Panc1 (cell line): ENCODE measurements at regions not wholly inside any gene's neighbourhood (a gene's known extent, or its start where the extent isn't known, plus 50 kb on each side); places are given as distances from the start of the nearest gene placed in this dataset.

ENCODE experiments used
- ATAC-seq: fragments of 200-7000 bp; cut with Tn5 transposase; 2 replicates; pipeline ENCODE4 v1.9.1; 2020; ENCODE audit warnings: mild to moderate bottlenecking, moderate library complexity
- BruUV-seq: library from RNA; stranded (reverse); fragments of 400-500 nt; replicated peaks from 2 replicates; lab custom pipeline; 2021; lab: Mats Ljungman, UMichigan
- CTCF ChIA-PET: fragments of 300-600 bp; sonication (Branson Sonifier 250); formaldehyde crosslinking; loops from one replicate; lab custom pipeline; 2022; ENCODE audit warnings: antibody characterized with exemption; lab: Charles Lee
- POLR2A ChIA-PET: fragments of 300-600 bp; sonication (Branson Sonifier 250); formaldehyde crosslinking; loops from one replicate; lab custom pipeline; 2022; ENCODE audit warnings: antibody characterized with exemption; lab: Charles Lee
- DNase-seq: peaks from one replicate; pipeline ENCODE4 v3.0.0-alpha.2; 2010; ENCODE audit warnings: low read depth, low spot score
- H3K27ac ChIP-seq: 2 replicates; pipeline ENCODE4 v1.5.1; 2011; ENCODE audit warnings: mild to moderate bottlenecking, low read length, inconsistent platforms
- H3K27me3 ChIP-seq: fragments of 200-500 bp; sonication (Bioruptor generic); 2 replicates; pipeline ENCODE4 v1.6.0; 2014; ENCODE audit warnings: low read length, inconsistent platforms; ENCODE audit not compliant: control insufficient read depth, insufficient read depth
- H3K36me3 ChIP-seq: fragments of 200-500 bp; sonication (Bioruptor generic); 2 replicates; pipeline ENCODE4 v1.5.1; 2014; ENCODE audit warnings: inconsistent platforms, mild to moderate bottlenecking, low read length, moderate library complexity; ENCODE audit not compliant: control insufficient read depth, insufficient read depth
- H3K4me1 ChIP-seq: 2 replicates; pipeline ENCODE4 v1.5.1; 2011; ENCODE audit warnings: inconsistent platforms, mild to moderate bottlenecking, low read length, moderate library complexity; ENCODE audit not compliant: control insufficient read depth, insufficient read depth
- H3K4me3 ChIP-seq, 2 experiments: 2 replicates each; pipeline ENCODE4 v1.5.1; 2011 to 2012; ENCODE audit warnings: low read depth in 2 of 2, low read length in 2 of 2, mild to moderate bottlenecking in 2 of 2, inconsistent platforms in 1 of 2, moderate library complexity in 1 of 2
- H3K9me3 ChIP-seq: fragments of 200-500 bp; sonication (Bioruptor generic); 2 replicates; pipeline ENCODE4 v1.5.1; 2014; ENCODE audit warnings: low read depth, mild to moderate bottlenecking, inconsistent platforms, low read length, moderate library complexity; ENCODE audit not compliant: control insufficient read depth, insufficient read depth
- POLR2AphosphoS5 ChIP-seq: IDR thresholded peaks from 2 replicates; pipeline ENCODE4 v1.6.1; 2012; ENCODE audit warnings: mild to moderate bottlenecking, low read depth, low read length, moderate library complexity
- SIN3A ChIP-seq: IDR thresholded peaks from 2 replicates; pipeline ENCODE4 v1.6.1; 2012; ENCODE audit warnings: low read depth, mild to moderate bottlenecking, low read length, moderate library complexity, borderline replicate concordance; ENCODE audit not compliant: insufficient read depth
- TCF7L2 ChIP-seq: IDR thresholded peaks from 2 replicates; pipeline ENCODE4 v1.6.1; 2011; ENCODE audit warnings: mild to moderate bottlenecking, low read depth, low read length, inconsistent platforms
- in situ Hi-C: cut with HindIII; loops from 2 replicates; pipeline ENCODE4 v1.10.0; 2016; ENCODE audit warnings: low sequenced_read_pairs, low pct_unique_long_range_greater_than_20kb
- intact Hi-C: fragments of 100-400 bp; cut with micrococcal nuclease; formaldehyde crosslinking; loops from one replicate; pipeline ENCODE4 v1.10.0; 2022; ENCODE audit not compliant: unreplicated experiment
- TF ChIP-seq, protein P1 (sequence below), 2 experiments: IDR thresholded peaks; 2 replicates each; pipeline ENCODE4 v1.6.1; 2011 to 2012; ENCODE audit warnings: low read depth in 2 of 2, control low read depth in 1 of 2, low read length in 1 of 2, mild to moderate bottlenecking in 1 of 2, moderate library complexity in 1 of 2; ENCODE audit not compliant: insufficient read depth in 1 of 2
- TF ChIP-seq, protein P2 (sequence below): fragments of 450-650 bp; IDR thresholded peaks from 2 replicates; pipeline ENCODE4 v1.5.1; 2017; ENCODE audit warnings: mild to moderate bottlenecking

DNA sequence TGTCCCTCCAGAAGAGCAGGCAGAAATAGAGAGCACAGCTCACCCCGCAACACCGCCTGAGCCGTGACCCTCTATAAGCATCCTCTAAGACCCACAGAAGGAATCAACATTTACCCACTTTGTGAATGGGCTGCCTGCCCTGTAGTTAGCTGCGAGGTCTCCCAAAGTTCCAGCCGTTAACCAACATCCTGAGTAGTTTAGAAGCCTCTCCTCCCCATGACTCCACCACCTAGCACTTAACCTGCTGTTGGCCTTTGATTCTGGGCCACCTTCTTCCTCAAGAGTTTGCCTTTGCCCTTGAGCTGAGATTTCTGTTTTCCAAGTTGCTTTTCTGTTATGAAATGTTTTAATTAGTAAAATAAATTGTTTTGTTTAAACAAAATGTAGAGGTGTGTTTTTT lies 75.8 kb downstream of the NUDT10 start:
- no peaks in the 10 kb centered on the region for H3K27me3 ChIP-seq
- H3K4me3 ChIP-seq, result no peak overlapping the region
- no peaks in the 10 kb centered on the region for H3K36me3 ChIP-seq
- in situ Hi-C loops, result no loop called here
- ChIA-PET CTCF (no interaction called here), POLR2A (no interaction called here)
- ATAC-seq, result no peak
- TF ChIP-seq, protein P1, sequence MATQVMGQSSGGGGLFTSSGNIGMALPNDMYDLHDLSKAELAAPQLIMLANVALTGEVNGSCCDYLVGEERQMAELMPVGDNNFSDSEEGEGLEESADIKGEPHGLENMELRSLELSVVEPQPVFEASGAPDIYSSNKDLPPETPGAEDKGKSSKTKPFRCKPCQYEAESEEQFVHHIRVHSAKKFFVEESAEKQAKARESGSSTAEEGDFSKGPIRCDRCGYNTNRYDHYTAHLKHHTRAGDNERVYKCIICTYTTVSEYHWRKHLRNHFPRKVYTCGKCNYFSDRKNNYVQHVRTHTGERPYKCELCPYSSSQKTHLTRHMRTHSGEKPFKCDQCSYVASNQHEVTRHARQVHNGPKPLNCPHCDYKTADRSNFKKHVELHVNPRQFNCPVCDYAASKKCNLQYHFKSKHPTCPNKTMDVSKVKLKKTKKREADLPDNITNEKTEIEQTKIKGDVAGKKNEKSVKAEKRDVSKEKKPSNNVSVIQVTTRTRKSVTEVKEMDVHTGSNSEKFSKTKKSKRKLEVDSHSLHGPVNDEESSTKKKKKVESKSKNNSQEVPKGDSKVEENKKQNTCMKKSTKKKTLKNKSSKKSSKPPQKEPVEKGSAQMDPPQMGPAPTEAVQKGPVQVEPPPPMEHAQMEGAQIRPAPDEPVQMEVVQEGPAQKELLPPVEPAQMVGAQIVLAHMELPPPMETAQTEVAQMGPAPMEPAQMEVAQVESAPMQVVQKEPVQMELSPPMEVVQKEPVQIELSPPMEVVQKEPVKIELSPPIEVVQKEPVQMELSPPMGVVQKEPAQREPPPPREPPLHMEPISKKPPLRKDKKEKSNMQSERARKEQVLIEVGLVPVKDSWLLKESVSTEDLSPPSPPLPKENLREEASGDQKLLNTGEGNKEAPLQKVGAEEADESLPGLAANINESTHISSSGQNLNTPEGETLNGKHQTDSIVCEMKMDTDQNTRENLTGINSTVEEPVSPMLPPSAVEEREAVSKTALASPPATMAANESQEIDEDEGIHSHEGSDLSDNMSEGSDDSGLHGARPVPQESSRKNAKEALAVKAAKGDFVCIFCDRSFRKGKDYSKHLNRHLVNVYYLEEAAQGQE (IDR thresholded peaks at IDR 0.05; ENCODE audit: insufficient read depth in 1 of 2, low read depth in 2 of 2, low read length in 1 of 2), result no peak
- TF ChIP-seq, protein P2, sequence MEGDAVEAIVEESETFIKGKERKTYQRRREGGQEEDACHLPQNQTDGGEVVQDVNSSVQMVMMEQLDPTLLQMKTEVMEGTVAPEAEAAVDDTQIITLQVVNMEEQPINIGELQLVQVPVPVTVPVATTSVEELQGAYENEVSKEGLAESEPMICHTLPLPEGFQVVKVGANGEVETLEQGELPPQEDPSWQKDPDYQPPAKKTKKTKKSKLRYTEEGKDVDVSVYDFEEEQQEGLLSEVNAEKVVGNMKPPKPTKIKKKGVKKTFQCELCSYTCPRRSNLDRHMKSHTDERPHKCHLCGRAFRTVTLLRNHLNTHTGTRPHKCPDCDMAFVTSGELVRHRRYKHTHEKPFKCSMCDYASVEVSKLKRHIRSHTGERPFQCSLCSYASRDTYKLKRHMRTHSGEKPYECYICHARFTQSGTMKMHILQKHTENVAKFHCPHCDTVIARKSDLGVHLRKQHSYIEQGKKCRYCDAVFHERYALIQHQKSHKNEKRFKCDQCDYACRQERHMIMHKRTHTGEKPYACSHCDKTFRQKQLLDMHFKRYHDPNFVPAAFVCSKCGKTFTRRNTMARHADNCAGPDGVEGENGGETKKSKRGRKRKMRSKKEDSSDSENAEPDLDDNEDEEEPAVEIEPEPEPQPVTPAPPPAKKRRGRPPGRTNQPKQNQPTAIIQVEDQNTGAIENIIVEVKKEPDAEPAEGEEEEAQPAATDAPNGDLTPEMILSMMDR, result no peak
- no peak for TF ChIP-seq POLR2AphosphoS5
- no peak for TF ChIP-seq SIN3A
- no peak for TF ChIP-seq TCF7L2
- H3K4me1 ChIP-seq, result no peaks in the 10 kb centered on the region
- intact Hi-C loops, result no loop called here
- DNase-seq, result no peak
- H3K9me3 ChIP-seq, result no peaks in the 10 kb centered on the region
- no TSS peak for BruUV-seq
- no peak overlapping the region for H3K27ac ChIP-seq

DNA sequence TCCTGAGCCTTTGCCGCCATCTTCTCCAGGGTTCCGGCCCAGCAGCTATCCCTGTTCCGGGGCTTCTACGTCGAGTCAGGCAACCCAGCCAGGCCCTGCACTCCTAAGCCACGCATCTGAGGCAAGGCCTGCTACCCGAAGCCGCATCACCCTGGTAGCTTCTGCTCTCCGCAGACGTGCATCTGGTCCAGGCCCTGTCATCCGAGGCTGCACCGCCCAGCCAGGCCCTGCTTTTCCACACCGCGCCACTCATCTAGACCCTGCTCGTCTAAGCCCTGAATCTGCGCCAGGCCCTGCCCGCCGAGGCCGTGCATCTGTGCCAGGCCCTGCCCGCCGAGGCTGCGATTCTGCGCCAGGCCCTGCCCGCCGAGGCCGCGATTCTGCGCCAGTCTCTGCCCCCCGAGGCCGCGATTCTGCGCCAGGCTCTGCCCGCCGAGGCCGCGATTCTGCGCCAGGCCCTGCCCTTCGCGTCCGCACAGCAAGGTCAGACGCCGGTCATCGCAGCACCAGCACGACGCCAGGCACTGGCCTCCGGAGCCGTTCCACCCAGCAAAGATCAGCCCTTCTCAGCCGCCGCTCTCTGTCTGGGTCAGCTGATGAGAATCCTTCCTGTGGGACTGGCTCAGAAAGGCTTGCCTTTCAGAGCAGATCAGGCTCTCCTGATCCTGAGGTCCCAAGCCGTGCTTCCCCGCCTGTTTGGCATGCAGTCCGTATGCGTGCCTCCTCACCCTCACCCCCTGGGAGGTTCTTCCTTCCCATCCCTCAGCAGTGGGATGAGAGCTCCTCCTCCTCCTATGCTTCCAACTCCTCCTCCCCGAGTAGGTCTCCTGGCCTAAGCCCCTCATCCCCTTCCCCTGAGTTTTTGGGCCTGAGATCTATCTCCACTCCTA lies 75.1 kb downstream of the NUDT10 start:
- TF ChIP-seq POLR2AphosphoS5, result no peak
- TF ChIP-seq TCF7L2, result no peak
- TF ChIP-seq SIN3A, result no peak
- TF ChIP-seq, protein P1 (IDR thresholded peaks at IDR 0.05; ENCODE audit: insufficient read depth in 1 of 2, low read depth in 2 of 2, low read length in 1 of 2), result no peak
- TF ChIP-seq, protein P2, result no peak
- no peaks in the 10 kb centered on the region for H3K4me1 ChIP-seq
- in situ Hi-C loops, result no loop called here
- no peaks in the 10 kb centered on the region for H3K36me3 ChIP-seq
- BruUV-seq, result no TSS peak
- CTCF ChIA-PET, result no interaction called here
- H3K4me3 ChIP-seq, result no peak overlapping the region
- no peak for DNase-seq
- intact Hi-C loops, result no loop called here
- POLR2A ChIA-PET, result no interaction called here
- no peaks in the 10 kb centered on the region for H3K27me3 ChIP-seq
- no peak for ATAC-seq
- no peak overlapping the region for H3K27ac ChIP-seq
- H3K9me3 ChIP-seq, result no peaks in the 10 kb centered on the region
